ENCODE measurements at regions not wholly inside any gene's neighbourhood (a gene's known extent, or its start where the extent isn't known, plus 50 kb on each side); places are given as distances from the start of the nearest gene placed in this dataset.

DNA sequence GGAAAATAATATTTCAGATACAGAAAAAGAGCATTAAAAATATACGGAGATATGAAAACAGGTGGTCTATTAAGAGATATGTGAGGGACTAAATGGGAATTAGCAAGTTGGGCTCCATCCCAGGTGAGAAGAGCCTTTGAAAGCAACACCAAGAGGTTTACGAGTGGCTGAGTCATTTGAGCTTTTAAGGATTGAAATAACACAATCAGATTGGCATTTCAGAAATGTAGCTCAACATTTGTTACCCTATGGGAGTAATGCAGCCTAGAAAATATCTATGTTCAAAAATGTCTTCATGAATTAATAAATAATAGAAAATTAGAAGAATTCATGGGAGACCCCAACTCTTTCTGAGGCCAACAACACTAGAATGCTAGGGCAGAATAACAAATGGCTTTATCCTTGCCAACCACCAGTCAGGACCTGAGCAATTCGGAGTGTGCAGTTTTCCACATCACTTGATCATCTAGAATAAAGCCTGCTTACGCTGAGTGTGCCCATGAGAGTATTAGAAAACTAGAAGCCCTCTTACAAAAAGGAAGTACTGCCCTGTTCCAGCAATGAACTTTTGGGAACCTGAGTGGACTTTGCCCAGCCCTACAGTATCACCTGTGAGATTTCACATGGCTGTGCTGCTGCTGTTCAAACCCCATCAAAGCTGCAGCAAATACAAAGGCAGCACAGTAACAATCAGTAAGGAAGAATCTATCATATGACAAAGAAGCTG, 538.0 kb upstream of the CAMK1G start:
- H3K27ac ChIP-seq, result no peak overlapping the region
- TF ChIP-seq, protein P1, sequence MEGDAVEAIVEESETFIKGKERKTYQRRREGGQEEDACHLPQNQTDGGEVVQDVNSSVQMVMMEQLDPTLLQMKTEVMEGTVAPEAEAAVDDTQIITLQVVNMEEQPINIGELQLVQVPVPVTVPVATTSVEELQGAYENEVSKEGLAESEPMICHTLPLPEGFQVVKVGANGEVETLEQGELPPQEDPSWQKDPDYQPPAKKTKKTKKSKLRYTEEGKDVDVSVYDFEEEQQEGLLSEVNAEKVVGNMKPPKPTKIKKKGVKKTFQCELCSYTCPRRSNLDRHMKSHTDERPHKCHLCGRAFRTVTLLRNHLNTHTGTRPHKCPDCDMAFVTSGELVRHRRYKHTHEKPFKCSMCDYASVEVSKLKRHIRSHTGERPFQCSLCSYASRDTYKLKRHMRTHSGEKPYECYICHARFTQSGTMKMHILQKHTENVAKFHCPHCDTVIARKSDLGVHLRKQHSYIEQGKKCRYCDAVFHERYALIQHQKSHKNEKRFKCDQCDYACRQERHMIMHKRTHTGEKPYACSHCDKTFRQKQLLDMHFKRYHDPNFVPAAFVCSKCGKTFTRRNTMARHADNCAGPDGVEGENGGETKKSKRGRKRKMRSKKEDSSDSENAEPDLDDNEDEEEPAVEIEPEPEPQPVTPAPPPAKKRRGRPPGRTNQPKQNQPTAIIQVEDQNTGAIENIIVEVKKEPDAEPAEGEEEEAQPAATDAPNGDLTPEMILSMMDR (IDR thresholded peaks at IDR 0.05), result no peak
- ATAC-seq (ENCODE audit: insufficient number of reproducible peaks, low FRiP score, low read depth) (no peak), DNase-seq (ENCODE audit: low spot score) (no peak)
- no peaks in the 10 kb centered on the region for H3K4me1 ChIP-seq (ENCODE audit: control insufficient read depth in 1 of 2, low read depth in 2 of 2)
- no peaks in the 10 kb centered on the region for H3K27me3 ChIP-seq (replicated peaks; ENCODE audit: insufficient read depth)
- no peak overlapping the region for H3K4me3 ChIP-seq
- H3K9me3 ChIP-seq, result no peaks in the 10 kb centered on the region
- no peaks in the 10 kb centered on the region for H3K36me3 ChIP-seq

DNA sequence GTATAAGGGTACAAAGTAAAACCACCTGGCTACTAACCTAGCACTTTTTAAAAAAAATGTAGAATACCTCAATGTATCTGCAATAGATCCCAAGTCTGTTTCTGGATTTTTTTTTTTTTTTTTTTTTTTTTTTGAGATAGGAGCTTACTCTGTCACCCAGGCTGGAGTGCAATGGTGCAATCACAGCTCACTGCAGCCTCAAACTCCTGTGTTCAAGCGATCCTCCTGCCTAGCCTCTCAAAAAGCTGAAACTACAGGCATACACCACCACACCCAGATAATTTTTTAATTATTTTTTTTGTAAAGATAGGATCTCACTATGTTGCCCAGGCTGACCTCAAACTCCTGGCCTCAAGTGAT, 537.5 kb upstream of the CAMK1G start:
- Histone ChIP-seq H3K4me1 (ENCODE audit: control insufficient read depth in 1 of 2, low read depth in 2 of 2) (no peaks in the 10 kb centered on the region), H3K36me3 (no peaks in the 10 kb centered on the region), H3K9me3 (no peaks in the 10 kb centered on the region), H3K27me3 (replicated peaks; ENCODE audit: insufficient read depth) (no peaks in the 10 kb centered on the region), H3K27ac (no peak overlapping the region), H3K4me3 (no peak overlapping the region)
- ATAC-seq (ENCODE audit: insufficient number of reproducible peaks, low FRiP score, low read depth) (no peak), DNase-seq (ENCODE audit: low spot score) (no peak)
- TF ChIP-seq, protein P1 (IDR thresholded peaks at IDR 0.05), result no peak

DNA sequence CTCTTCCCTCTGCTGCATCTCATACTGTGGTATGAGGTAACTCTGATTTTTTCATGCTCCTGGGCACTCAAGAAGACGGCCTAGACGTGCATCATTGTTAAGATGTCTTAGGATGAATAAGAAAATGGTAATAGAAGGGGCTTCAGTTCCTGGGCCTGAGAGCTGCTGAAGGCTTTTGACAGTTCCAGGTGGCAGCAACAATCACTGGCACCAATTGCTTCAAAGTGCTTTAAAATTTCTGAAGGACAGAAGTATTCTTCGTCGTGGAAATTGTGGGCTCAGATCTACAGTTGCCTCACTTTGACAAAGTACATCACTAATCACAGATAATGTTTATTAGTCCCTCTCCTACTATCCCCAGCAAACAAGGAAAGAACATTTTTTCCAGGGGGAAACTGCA, 536.6 kb upstream of the CAMK1G start:
- H3K27me3 ChIP-seq (replicated peaks; ENCODE audit: insufficient read depth), result no peaks in the 10 kb centered on the region
- ATAC-seq (ENCODE audit: insufficient number of reproducible peaks, low FRiP score, low read depth) (no peak), DNase-seq (ENCODE audit: low spot score) (no peak)
- no peaks in the 10 kb centered on the region for H3K9me3 ChIP-seq
- no peaks in the 10 kb centered on the region for H3K4me1 ChIP-seq (ENCODE audit: control insufficient read depth in 1 of 2, low read depth in 2 of 2)
- H3K4me3 ChIP-seq, result no peak overlapping the region
- TF ChIP-seq, protein P1 (IDR thresholded peaks at IDR 0.05), result no peak
- no peak overlapping the region for H3K27ac ChIP-seq
- no peaks in the 10 kb centered on the region for H3K36me3 ChIP-seq

DNA sequence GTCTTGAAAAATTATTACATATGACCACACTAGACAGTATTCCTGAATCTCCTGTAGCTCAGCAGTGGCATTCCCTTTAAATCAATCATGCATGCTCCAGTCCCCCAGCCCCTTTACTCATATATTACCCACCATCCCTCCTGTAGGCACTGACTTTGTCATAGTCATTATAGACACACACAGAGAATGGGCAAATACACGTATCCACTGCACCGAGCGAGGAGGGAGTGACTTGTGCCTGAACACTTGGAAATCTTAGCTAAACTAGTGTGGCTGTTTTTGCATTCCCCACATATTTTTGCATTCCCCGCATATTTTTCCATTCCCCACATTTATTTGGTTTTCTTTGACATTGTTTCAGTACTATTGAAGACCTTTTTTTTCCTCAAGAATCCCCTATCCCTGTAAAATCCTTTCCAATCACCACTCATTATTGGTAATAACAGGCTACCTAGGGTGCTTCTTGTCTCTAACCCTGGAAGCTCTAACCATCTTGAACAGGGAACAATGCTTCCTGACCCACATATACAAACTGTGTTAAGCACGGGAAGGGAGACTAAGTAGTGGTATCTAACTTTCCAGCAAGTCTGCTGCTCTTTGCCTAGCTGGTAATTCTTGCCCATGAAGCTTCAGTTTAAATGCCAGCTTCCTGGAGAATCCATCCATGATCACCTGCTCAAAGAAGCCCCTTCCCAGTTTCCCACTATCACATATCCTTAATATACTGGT, 534.4 kb upstream of the CAMK1G start:
- Histone ChIP-seq H3K4me3 (no peak overlapping the region), H3K9me3 (no peaks in the 10 kb centered on the region), H3K27ac (no peak overlapping the region), H3K27me3 (replicated peaks; ENCODE audit: insufficient read depth) (no peaks in the 10 kb centered on the region), H3K4me1 (ENCODE audit: control insufficient read depth in 1 of 2, low read depth in 2 of 2) (no peaks in the 10 kb centered on the region), H3K36me3 (no peaks in the 10 kb centered on the region)
- TF ChIP-seq, protein P1 (IDR thresholded peaks at IDR 0.05), result no peak
- ATAC-seq (ENCODE audit: insufficient number of reproducible peaks, low FRiP score, low read depth), result no peak
- DNase-seq (ENCODE audit: low spot score), result no peak

DNA sequence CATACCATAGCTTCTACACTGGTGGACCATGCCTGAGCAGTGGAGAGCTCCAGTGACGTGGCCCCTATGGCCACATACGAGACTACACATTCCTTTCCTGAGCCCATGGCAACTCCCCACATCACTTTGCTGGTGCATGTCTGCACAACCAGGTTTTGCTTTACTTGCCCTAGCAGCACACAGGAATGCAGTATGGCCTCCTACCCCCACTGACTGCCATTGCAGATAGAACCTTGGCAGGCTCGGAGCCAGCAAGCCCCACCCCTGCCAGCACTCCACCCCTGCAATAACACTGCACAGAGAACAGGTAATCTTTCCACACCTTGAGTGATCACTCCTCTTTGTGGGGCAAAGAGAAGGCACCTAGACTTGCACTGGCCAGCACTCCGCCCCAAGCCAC, 531.9 kb upstream of the CAMK1G start:
- TF ChIP-seq, protein P1 (IDR thresholded peaks at IDR 0.05), result no peak
- no peak for ATAC-seq (ENCODE audit: insufficient number of reproducible peaks, low FRiP score, low read depth)
- no peaks in the 10 kb centered on the region for H3K27me3 ChIP-seq (replicated peaks; ENCODE audit: insufficient read depth)

More for the DNA sequence above, 531.9 kb upstream of the CAMK1G start:
- Histone ChIP-seq H3K4me3 (no peak overlapping the region), H3K36me3 (no peaks in the 10 kb centered on the region), H3K4me1 (ENCODE audit: control insufficient read depth in 1 of 2, low read depth in 2 of 2) (no peaks in the 10 kb centered on the region), H3K27ac (no peak overlapping the region), H3K9me3 (no peaks in the 10 kb centered on the region)
- DNase-seq (ENCODE audit: low spot score), result no peak

Measured in thoracic aorta (tissue), 2 donors.